Mesendoderm (in vitro differentiated cells): ENCODE measurements at regions not wholly inside any gene's neighbourhood (a gene's known extent, or its start where the extent isn't known, plus 50 kb on each side); places are given as distances from the start of the nearest gene placed in this dataset.
"Not testable (repeated sequence)": the region's sequence is repeated elsewhere in the genome, so short reads cannot be mapped to it uniquely, and the experiment has no call there.

Experiments
- DNase-seq: peaks from one replicate; pipeline ENCODE4 v3.0.0; 2013
- H2AK5ac ChIP-seq: 2 replicates; pipeline ENCODE4 v1.6.1; 2013; ENCODE audit warnings: low read length, inconsistent platforms
- H2BK120ac ChIP-seq: 2 replicates; pipeline ENCODE4 v1.6.1; 2013; ENCODE audit warnings: low read depth, mild to moderate bottlenecking, low read length, moderate library complexity, mixed read lengths
- H2BK15ac ChIP-seq: replicated peaks from 2 replicates; pipeline ENCODE4 v1.6.1; 2013; ENCODE audit warnings: low read depth, mild to moderate bottlenecking, moderate library complexity
- H2BK5ac ChIP-seq: 2 replicates; pipeline ENCODE4 v1.6.1; 2013; ENCODE audit warnings: low read length, inconsistent platforms
- H3K18ac ChIP-seq: 2 replicates; pipeline ENCODE4 v1.6.1; 2013; ENCODE audit warnings: mild to moderate bottlenecking, low read length, mixed read lengths
- H3K23ac ChIP-seq: one replicate; pipeline ENCODE4 v1.6.1; 2013; ENCODE audit warnings: low read length
- H3K27ac ChIP-seq: 2 replicates; pipeline ENCODE4 v1.5.1; 2013; ENCODE audit warnings: low read depth, mild to moderate bottlenecking, inconsistent platforms, low read length, moderate library complexity
- H3K27me3 ChIP-seq: 2 replicates; pipeline ENCODE4 v1.6.1; 2013; ENCODE audit warnings: low read length, control low read depth, mild to moderate bottlenecking, inconsistent platforms; ENCODE audit not compliant: insufficient read depth, poor library complexity
- H3K36me3 ChIP-seq: 2 replicates; pipeline ENCODE4 v1.6.1; 2013; ENCODE audit warnings: low read length, inconsistent platforms; ENCODE audit not compliant: control insufficient read depth, insufficient read depth
- H3K4ac ChIP-seq: one replicate; pipeline ENCODE4 v1.6.1; 2013; ENCODE audit warnings: low read depth, mild to moderate bottlenecking, low read length, moderate library complexity
- H3K4me1 ChIP-seq: 2 replicates; pipeline ENCODE4 v1.6.1; 2013; ENCODE audit warnings: low read depth, low read length, inconsistent platforms; ENCODE audit not compliant: control insufficient read depth
- H3K4me2 ChIP-seq: 2 replicates; pipeline ENCODE4 v1.6.1; 2013; ENCODE audit warnings: low read length
- H3K4me3 ChIP-seq: 2 replicates; pipeline ENCODE4 v1.5.1; 2013; ENCODE audit warnings: mild to moderate bottlenecking, low read length
- H3K56ac ChIP-seq: one replicate; pipeline ENCODE4 v1.6.1; 2013; ENCODE audit warnings: low read length
- H3K79me1 ChIP-seq: 2 replicates; pipeline ENCODE4 v1.6.1; 2013; ENCODE audit warnings: low read length, inconsistent platforms
- H3K79me2 ChIP-seq: 2 replicates; pipeline ENCODE4 v1.6.1; 2013; ENCODE audit warnings: mild to moderate bottlenecking, low read length; ENCODE audit not compliant: control insufficient read depth, insufficient read depth
- H3K9ac ChIP-seq: 2 replicates; pipeline ENCODE4 v1.6.1; 2013; ENCODE audit warnings: low read length, inconsistent platforms
- H4K5ac ChIP-seq: one replicate; pipeline ENCODE4 v1.6.1; 2013; ENCODE audit warnings: low read length
- H4K8ac ChIP-seq: one replicate; pipeline ENCODE4 v1.6.1; 2013; ENCODE audit warnings: low read depth, mild to moderate bottlenecking, control low read depth, low read length, moderate library complexity
- WGBS: extraction: QIAGEN DNeasy Blood & Tissue Kit; methylation state at CpG from one replicate; pipeline ENCODE4 v1.1.7; 2013; ENCODE audit warnings: low lambda C conversion rate, missing lambda C conversion rate; ENCODE audit not compliant: insufficient coverage; ENCODE audit errors: extremely low coverage; 5-methylcytosine and 5-hydroxymethylcytosine counted together

DNA sequence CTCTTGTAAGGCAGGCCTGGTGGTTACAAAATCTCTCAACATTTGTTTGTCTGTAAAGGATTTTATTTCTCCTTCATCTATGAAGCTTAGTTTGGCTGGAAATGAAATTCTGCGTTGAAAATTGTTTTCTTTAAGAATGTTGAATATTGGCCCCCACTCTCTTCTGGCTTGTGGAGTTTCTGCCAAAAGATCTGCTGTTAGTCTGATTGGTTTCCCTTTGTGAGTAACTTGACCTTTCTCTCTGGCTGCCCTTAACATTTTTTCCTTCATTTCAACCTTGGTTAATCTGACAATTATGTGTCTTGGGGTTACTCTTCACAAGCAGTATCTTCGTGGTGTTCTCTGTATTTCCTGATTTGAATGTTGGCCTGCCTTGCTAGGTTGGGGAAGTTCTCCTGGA is 186.1 kb upstream of the ZNF32 start:
- not testable (repeated sequence) for H3K79me1 ChIP-seq, H3K27me3 ChIP-seq, H3K23ac ChIP-seq, H2BK5ac ChIP-seq, H3K18ac ChIP-seq, H3K27ac ChIP-seq, DNase-seq, H3K9ac ChIP-seq, H3K4ac ChIP-seq, H3K4me1 ChIP-seq, H3K79me2 ChIP-seq, H3K4me2 ChIP-seq, H2BK120ac ChIP-seq, H3K36me3 ChIP-seq, H4K8ac ChIP-seq, H4K5ac ChIP-seq, H3K4me3 ChIP-seq, H2AK5ac ChIP-seq, H2BK15ac ChIP-seq, H3K56ac ChIP-seq
- no CpG with 5 or more reads among the region's 2 CpGs for WGBS

DNA sequence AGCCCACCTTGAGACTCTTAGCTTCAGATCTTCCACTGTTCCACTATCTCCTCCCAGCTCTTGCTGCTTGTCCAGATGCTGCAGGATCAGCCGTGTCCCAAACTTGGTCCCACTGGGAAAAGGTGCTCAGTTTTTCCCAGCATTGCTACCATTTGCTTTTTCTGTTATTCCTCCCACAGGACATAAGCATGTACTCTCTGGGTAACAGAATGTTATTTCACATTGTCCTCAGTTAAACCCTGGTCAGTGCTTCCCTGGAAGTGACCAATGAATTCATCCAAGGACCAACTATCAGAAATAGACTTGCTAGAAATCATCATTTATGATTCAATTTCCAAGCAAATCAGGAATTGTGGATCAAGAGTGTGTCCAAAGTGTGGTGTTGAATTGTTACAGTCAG is 179.2 kb upstream of the ZNF32 start:
- H3K36me3 ChIP-seq, result no peaks in the 10 kb centered on the region
- no peaks in the 10 kb centered on the region for H3K79me1 ChIP-seq
- no peak overlapping the region for H2BK5ac ChIP-seq
- H4K5ac ChIP-seq, result no peak overlapping the region
- no peak overlapping the region for H3K4me2 ChIP-seq
- no peak overlapping the region for H2BK15ac ChIP-seq
- no peak overlapping the region for H3K27ac ChIP-seq
- no peak overlapping the region for H3K56ac ChIP-seq
- no peaks in the 10 kb centered on the region for H3K4me1 ChIP-seq
- no peak overlapping the region for H4K8ac ChIP-seq
- H3K79me2 ChIP-seq, result no peaks in the 10 kb centered on the region
- no CpG with 5 or more reads among the region's 1 CpG for WGBS
- H3K23ac ChIP-seq, result no peak overlapping the region
- H3K4ac ChIP-seq, result no peak overlapping the region
- H3K27me3 ChIP-seq, result no peaks in the 10 kb centered on the region
- no peak for DNase-seq
- no peak overlapping the region for H3K18ac ChIP-seq
- H2BK120ac ChIP-seq, result no peak overlapping the region
- H2AK5ac ChIP-seq, result no peak overlapping the region
- H3K9ac ChIP-seq, result no peak overlapping the region
- H3K4me3 ChIP-seq, result no peak overlapping the region

DNA sequence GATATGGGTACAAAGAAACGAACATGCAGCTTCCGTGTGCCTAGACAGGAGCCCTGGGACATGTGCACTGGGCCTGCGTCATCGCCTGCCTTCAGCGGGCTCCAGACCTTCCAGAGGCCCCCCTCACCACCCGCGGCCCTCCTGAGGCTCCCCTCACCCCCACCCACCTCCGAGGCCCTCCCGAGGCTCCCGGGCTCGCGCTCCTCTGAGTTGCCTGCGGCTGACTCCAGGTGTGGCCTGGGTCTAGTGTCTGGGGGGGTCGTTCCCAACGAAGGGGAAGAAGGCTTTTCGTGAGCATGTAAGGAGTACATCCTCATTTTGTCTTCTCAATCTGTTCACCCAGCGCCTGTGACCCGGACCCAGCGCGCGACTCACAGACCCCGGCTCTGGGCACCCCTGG is 177.3 kb upstream of the ZNF32 start:
- H2BK5ac ChIP-seq, result no peak overlapping the region
- H2AK5ac ChIP-seq, result no peak overlapping the region
- DNase-seq, result no peak
- no peaks in the 10 kb centered on the region for H3K36me3 ChIP-seq
- no CpG with 5 or more reads among the region's 22 CpGs for WGBS
- H4K8ac ChIP-seq, result no peak overlapping the region
- no peak overlapping the region for H2BK120ac ChIP-seq
- no peak overlapping the region for H3K56ac ChIP-seq
- no peak overlapping the region for H3K9ac ChIP-seq
- no peaks in the 10 kb centered on the region for H3K27me3 ChIP-seq
- H3K23ac ChIP-seq, result no peak overlapping the region
- no peak overlapping the region for H3K18ac ChIP-seq
- H3K4me3 ChIP-seq, result no peak overlapping the region
- no peaks in the 10 kb centered on the region for H3K4me1 ChIP-seq
- no peak overlapping the region for H3K27ac ChIP-seq
- H3K4ac ChIP-seq, result no peak overlapping the region
- H3K79me1 ChIP-seq, result no peaks in the 10 kb centered on the region
- H3K79me2 ChIP-seq, result no peaks in the 10 kb centered on the region
- H4K5ac ChIP-seq, result no peak overlapping the region
- no peak overlapping the region for H2BK15ac ChIP-seq
- H3K4me2 ChIP-seq, result no peak overlapping the region

DNA sequence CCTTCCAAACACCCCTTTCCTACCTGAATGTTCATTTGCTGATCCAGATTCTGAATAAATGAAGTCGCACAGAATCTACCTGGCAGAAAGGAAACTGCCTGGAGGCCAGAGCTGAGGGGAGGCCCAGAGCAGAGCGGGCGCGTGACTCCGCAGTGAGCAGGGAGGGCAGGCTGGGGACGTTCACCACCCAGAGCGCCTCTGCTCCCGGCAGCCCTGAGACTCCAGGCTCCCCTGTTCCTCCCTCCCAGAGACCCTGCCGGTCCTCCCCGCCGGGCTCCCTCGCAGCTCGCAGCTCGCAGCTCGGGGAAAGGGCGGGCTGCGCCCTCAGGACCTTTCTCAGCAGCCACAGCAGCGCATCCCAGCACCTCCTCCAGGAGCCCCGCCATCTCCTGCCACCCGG is 176.7 kb upstream of the ZNF32 start:
- Histone ChIP-seq H3K36me3 (no peaks in the 10 kb centered on the region), H3K27me3 (no peaks in the 10 kb centered on the region), H2BK15ac (no peak overlapping the region), H3K4me1 (no peaks in the 10 kb centered on the region), H3K27ac (no peak overlapping the region), H3K4me3 (no peak overlapping the region), H3K56ac (no peak overlapping the region), H3K4ac (no peak overlapping the region), H3K9ac (no peak overlapping the region), H4K5ac (no peak overlapping the region), H4K8ac (no peak overlapping the region), H3K79me2 (no peaks in the 10 kb centered on the region), H3K23ac (no peak overlapping the region), H3K4me2 (no peak overlapping the region), H3K18ac (no peak overlapping the region), H2BK5ac (no peak overlapping the region), H3K79me1 (no peaks in the 10 kb centered on the region), H2BK120ac (no peak overlapping the region), H2AK5ac (no peak overlapping the region)
- no peak for DNase-seq
- WGBS, result no CpG with 5 or more reads among the region's 20 CpGs

DNA sequence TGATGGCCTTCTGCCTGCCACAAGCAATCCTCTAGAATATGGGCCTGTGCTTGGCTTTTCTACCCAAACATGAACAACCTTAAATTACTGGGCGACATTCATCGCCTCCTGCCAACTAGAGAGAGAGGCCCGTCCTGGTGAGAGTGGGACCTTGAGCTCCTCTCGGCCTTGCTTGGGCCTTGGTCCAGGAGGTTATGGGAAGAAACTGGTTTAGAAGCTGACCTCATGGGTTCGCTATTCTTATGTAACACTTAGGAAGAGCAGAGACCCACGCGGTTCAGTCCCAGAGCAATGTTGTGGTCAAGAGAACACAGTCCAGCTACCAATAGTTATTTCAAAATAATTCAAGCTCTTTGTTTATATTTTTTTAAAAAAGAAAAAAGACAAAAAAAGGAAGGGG is 176.3 kb upstream of the ZNF32 start:
- H2AK5ac ChIP-seq, result no peak overlapping the region
- no peak overlapping the region for H3K9ac ChIP-seq
- H3K4me3 ChIP-seq, result no peak overlapping the region
- no peak overlapping the region for H2BK15ac ChIP-seq
- H3K79me1 ChIP-seq, result no peaks in the 10 kb centered on the region
- H3K36me3 ChIP-seq, result no peaks in the 10 kb centered on the region
- no peak overlapping the region for H4K5ac ChIP-seq
- H3K4me1 ChIP-seq, result no peaks in the 10 kb centered on the region
- no peak overlapping the region for H3K23ac ChIP-seq
- no peak for DNase-seq
- H3K4me2 ChIP-seq, result no peak overlapping the region
- no peak overlapping the region for H2BK5ac ChIP-seq
- no peaks in the 10 kb centered on the region for H3K27me3 ChIP-seq
- H4K8ac ChIP-seq, result no peak overlapping the region
- H2BK120ac ChIP-seq, result no peak overlapping the region
- no peaks in the 10 kb centered on the region for H3K79me2 ChIP-seq
- H3K18ac ChIP-seq, result no peak overlapping the region
- H3K4ac ChIP-seq, result no peak overlapping the region
- WGBS, result no CpG with 5 or more reads among the region's 7 CpGs
- no peak overlapping the region for H3K27ac ChIP-seq
- H3K56ac ChIP-seq, result no peak overlapping the region

DNA sequence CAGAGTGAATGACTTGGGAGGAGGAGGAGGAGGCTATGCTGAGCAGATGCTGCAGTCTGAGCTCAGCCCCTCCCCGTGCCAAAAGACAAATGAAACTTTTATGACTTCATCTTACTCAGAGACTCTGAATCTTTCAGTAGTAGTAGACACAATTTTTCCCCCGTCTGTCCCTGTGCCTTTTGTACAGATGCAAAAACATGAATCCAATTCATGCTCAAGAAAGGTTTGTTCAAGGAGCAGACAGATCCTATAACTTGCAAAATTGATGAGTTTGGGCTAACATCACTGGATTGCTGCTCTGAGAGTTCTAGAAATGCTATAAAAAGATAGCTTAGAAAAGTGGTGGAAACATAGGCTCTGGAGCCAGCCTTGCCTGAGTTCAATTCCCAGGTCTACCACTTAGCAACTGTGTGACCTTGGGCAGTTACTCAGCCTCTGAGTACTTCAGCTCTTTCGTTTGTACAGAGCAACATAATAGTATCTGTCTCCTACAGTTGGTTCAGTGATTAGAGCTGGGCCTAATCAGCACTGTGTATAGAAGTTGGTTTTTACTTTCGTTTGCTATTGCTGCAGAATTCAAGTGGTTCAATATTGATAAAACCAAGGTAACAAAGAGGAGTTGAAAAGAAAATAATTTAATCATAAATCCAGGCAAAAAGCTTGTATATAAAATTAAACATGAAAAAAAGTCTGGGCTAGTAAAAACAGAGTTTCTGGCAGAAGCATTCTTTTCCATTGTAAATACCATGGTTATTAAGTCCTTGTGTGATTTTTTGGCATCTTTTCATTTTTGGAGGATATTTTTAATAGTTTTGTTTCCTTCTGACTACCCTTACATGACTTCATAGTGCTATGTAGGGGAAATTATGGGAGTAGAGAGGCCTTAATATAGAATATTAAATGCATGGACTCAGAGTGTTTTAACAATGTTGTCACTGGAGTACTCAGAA is 174.2 kb upstream of the ZNF32 start:
- WGBS, result no CpG with 5 or more reads among the region's 4 CpGs
- H3K56ac ChIP-seq, result no peak overlapping the region

More for the DNA sequence above, 174.2 kb upstream of the ZNF32 start:
- Histone ChIP-seq H3K36me3 (no peaks in the 10 kb centered on the region), H3K79me2 (no peaks in the 10 kb centered on the region), H4K8ac (no peak overlapping the region), H4K5ac (no peak overlapping the region), H2BK15ac (no peak overlapping the region), H3K4me1 (no peaks in the 10 kb centered on the region), H3K23ac (no peak overlapping the region), H3K9ac (no peak overlapping the region), H3K79me1 (no peaks in the 10 kb centered on the region), H3K18ac (no peak overlapping the region), H2BK120ac (no peak overlapping the region), H3K4me2 (no peak overlapping the region), H3K4ac (no peak overlapping the region), H3K4me3 (no peak overlapping the region), H3K27me3 (no peaks in the 10 kb centered on the region), H2AK5ac (no peak overlapping the region), H3K27ac (no peak overlapping the region), H2BK5ac (no peak overlapping the region)
- no peak for DNase-seq
